ENCODE measurements at regions not wholly inside any gene's neighbourhood (a gene's known extent, or its start where the extent isn't known, plus 50 kb on each side); places are given as distances from the start of the nearest gene placed in this dataset.
A peak's percentile ranks its signal among the peaks of the same experiment; 100 is the strongest.

GRCh38 chr6:15825332-15825930 lies 162.6 kb upstream of the DTNBP1 start:
- no peak for DNase-seq

DNA sequence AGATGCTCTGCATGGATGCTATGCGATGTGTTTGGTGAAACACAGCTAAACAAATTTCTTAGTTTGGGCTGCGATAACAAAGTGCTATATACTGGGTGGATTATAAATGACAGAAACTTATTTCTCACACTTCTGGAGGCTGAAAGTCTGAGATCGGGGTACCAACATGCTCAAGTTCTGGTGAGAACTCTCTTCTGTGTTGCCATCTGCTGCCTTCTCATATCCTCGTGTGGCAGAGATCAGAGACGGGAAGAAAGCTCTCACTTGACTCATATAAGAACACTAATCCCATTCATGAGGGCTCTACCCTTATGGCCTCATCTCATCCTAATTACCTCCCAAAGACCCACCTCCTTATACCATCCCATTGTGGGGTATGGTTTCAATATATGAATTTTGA lies 162.0 kb upstream of the DTNBP1 start:
- DNase-seq = no peak

GRCh38 chr6:15823838-15824414 lies 161.1 kb upstream of the DTNBP1 start:
- DNase-seq = no peak

DNA sequence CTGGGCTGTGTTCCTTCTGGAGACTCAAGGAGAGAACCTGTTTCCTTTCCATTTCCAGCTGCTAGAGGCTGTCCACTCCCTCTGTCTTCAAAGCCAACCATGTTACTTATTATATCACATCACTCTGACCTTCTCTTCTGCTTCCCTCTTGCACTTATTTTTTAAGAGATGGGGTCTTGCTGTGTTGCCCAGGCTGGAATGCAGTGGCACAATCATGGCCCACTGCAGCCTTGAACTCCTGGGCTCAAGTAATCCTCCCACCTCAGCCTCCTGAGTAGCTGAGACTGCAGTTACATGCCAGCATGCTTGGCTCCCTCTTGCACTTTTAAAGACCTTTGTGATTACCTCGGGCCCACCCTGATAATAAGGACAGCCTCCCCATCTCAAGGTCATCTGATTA lies 160.0 kb upstream of the DTNBP1 start:
- DNase-seq = no peak

DNA sequence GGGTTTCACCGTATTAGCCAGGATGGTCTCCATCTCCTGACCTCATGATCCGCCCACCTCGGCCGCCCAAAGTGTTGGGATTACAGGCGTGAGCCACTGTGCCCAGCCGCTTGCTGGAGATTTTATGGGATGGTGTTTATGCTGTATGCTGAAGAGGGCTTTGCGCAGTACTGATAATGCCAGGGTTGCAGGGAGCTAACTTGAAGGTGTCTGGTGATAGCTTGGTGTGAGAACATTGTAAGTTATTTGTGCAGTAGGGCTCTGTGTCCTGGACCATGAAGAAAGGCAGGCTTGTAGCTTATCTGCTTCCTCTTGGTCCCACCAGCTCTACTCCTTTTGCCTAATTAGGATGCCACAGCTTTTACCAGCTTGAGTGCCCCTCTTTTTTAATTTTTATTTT lies 157.0 kb upstream of the DTNBP1 start:
- no peak for DNase-seq

DNA sequence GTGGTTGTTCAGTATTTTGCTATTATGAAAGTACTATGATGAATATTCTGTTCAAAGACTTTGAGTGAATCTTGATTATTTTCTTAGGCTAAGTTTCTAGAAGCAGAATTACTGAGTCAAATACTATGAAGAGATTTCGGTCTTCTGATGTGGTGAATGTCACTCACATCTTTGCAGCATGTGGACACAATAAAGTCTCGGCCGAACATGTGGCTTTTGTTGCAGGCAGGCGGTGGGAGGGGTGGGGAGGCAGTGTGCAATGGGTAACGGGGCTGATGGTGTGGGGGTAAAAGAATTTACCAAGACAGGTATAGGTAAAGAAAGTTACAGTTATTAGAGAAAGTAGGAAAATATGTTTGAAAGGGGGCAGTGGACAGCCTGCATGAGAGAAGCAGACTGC lies 156.4 kb upstream of the DTNBP1 start:
- no peak for DNase-seq

GRCh38 chr6:15818491-15818890 lies 155.7 kb upstream of the DTNBP1 start:
- DNase-seq = no peak

DNA sequence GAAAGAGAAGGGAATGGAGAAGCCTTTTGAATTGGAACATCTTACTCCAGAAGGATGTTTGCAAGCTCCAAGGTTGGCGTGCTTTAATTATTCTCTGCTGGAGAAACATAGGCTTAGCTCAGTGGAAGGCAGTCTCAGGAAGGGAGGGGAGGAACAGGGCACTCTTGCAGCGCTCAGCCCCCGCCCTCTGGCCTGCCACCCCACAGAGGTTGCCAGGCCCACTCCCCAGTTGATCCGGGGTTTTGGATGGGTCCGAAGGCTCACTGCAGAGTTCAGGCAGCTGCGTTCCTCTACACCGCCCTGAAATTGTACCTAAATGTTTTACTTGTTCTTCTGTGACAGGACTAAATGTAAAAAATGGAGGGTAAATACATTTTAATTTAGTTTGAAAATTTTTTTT lies 155.2 kb upstream of the DTNBP1 start:
- DNase-seq = no peak

DNA sequence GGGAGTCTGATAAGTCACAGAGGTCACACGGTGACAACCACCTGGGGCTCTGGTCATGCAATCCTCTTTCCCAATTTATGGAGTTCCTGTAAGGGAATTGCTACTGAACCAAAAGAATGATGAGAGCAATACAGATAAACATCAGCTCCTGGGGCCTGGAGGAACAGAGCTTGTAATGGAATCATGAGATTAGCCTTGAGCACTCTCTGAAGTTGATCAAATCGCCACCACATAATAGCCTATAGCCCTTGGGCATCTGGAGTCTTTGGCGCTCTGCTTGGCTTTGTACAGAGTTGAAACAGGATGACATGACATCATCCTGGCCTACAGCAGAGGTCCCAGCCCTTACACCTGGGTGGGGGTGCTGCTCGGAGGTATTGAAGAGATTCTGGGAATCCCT lies 154.3 kb upstream of the DTNBP1 start:
- DNase-seq = no peak

DNA sequence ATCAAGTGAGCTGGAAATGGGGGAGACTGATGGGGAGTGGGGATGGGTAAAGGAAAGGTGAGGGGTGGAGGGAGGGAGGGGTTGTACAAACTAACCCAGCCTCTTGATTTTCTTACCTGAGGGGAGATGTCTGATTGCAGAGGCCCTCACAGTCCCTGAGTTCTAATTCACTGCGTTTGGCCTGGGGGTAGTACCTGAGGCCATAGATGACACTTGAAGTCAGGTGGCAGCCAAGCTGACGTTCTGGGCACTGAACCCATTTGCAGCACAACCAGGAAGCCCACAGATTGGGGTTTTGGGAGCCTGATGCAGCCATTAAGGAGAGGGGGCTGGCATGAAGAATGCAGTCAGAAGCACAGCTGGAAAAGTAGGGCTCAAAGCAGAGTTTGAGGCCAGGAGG lies 153.8 kb upstream of the DTNBP1 start:
- DNase-seq = no peak

DNA sequence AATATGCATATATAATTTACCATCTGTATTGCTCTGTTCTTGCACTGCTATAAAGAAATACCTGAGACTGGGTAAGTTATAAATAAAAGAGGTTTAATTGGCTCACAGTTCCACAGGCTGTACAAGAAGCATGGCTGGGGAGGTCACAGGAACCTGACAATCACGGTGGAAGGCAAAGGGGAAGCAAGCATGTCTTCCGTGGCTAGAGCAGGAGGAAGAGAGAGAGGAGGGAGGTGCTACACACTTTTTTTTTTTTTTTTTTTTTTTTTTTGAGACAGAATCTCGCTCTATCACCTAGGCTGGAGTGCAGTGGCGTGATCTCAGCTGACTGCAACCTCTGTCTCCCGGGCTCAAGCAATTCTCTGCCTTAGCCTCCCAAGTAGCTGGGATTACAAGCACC lies 150.9 kb upstream of the DTNBP1 start:
- peak; percentile 55 for DNase-seq

DNA sequence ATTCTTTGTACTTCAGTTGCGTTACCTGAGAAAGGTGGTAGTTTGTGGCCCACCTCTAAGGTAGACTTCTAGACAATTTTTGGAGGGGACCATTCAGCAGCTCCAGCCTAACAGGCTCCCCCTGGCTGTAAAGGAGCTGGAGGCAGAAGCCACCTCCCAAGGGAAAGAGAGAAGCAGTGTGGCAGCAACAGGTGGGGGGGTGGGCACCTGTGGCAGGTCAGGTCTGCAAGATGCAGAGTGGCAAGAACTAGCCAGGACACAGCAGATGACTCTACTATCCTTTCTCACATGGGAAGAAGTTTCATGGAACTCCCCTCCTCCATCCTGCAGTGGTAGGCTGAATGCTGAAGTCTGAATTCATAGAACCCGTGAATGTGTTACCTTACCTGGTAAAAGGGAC lies 148.3 kb upstream of the DTNBP1 start:
- no peak for DNase-seq

DNA sequence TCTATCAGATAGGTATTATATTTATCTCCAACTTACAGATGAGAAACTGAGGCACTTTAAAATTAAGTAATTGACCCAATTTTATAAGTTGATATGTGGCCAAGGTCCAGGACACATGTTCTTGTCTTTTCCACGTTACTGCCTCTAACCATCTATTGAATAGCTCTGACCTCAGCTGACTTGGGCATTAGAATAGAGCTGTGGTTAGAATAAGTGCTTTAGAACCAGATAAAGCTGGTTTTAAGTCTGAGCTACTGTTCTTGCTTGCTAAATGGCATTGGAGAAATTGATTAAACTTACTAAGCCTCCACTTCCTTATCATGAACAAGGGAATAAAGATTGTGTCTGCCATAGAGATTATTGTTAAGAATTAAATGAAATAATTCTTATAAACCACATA lies 147.8 kb upstream of the DTNBP1 start:
- DNase-seq = no peak

GRCh38 chr6:15809367-15809766 lies 146.5 kb upstream of the DTNBP1 start:
- DNase-seq = no peak

DNA sequence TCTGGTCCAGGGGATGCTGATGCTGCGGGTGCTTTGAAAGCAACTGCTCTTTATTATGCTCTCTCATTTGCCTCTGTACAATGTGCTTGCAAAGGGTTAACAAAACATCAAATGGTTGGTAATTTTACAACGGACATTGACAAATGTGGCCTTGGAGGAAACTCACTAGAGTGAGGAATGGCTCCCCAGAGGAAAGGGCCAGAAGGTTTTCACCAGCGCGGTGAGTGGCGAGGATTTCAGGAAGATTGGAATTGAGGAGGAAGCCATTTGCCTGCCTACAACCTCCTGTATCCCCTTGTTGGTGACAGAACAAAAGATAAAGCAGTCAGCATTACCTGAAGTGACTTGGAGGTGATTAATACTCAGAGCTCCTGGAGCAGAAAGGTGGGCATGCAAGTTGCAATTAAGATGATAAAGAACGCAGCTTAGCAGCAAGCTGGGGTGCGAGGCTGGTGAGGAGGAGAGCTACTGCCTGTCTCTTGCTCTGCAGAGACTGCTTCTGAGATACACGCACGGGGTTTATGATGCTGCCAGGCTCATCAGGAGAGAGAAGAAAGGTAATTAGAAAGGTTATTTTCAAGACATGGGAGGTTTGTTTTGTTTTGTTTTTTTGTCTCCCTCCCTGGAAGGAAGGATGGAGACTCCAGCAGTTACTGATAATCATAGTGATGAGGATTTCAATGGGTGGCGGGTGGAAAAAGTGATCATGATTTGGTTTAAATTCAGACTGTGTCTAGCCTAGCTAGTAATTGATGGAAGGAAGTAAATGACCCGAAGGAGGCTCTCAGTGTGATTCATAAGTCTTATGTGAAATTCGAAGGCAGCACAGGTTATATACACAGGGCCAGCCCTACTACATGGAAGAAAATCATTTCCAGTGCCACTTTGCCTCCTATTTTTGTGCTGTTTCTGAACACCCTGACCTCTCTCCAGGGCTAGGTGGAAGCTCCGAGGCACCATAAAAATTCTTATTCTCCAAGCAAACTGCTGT lies 141.6 kb upstream of the DTNBP1 start:
- DNase-seq = no peak

DNA sequence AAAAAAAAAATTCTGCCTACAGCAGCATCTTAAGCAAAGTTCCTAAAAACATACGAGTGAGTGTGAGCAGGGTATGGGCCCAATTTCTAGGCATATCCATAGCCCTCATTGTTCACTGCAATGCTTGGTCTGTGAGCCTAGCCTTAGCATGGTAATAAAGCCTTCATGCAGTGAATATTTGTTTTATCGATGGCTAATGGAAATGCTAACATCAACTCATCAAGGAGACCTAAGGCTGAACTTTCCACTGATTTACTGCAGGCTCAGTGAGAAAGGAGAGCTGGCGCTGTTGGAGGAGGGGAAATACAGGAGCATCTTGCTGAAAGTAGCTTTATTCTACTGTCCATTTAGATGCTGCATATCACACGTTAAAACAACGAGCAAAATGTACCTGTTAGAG lies 139.6 kb upstream of the DTNBP1 start:
- DNase-seq = no peak

- DNase-seq = no peak
Observed at GRCh38 chr6:15801912-15802311, 139.1 kb upstream of the DTNBP1 start.

GRCh38 chr6:15800841-15801617 lies 138.2 kb upstream of the DTNBP1 start:
- DNase-seq = no peak

GRCh38 chr6:15798533-15799255 lies 135.9 kb upstream of the DTNBP1 start:
- no peak for DNase-seq

GRCh38 chr6:15796844-15797243 lies 134.0 kb upstream of the DTNBP1 start:
- no peak for DNase-seq

- DNase-seq = no peak
Observed at GRCh38 chr6:15796130-15796771, 133.4 kb upstream of the DTNBP1 start.

GRCh38 chr6:15793826-15794225 lies 131.0 kb upstream of the DTNBP1 start:
- no peak for DNase-seq
